GM18909 (cell line): ENCODE measurements at regions not wholly inside any gene's neighbourhood (a gene's known extent, or its start where the extent isn't known, plus 50 kb on each side); places are given as distances from the start of the nearest gene placed in this dataset.
A peak's percentile ranks its signal among the peaks of the same experiment; 100 is the strongest.

Source experiments
- ATAC-seq: cut with Tn5 transposase; IDR thresholded peaks from one replicate; pipeline ENCODE4 v1.9.1; 2021; ENCODE audit warnings: mild to moderate bottlenecking; ENCODE audit not compliant: unreplicated experiment, poor library complexity

GRCh38 chr9:89719202-89719601 lies 114.4 kb downstream of the GADD45G start:
- no peak for ATAC-seq

- ATAC-seq, result no peak
Measured at GRCh38 chr9:89720696-89721175, 115.9 kb downstream of the GADD45G start.

DNA sequence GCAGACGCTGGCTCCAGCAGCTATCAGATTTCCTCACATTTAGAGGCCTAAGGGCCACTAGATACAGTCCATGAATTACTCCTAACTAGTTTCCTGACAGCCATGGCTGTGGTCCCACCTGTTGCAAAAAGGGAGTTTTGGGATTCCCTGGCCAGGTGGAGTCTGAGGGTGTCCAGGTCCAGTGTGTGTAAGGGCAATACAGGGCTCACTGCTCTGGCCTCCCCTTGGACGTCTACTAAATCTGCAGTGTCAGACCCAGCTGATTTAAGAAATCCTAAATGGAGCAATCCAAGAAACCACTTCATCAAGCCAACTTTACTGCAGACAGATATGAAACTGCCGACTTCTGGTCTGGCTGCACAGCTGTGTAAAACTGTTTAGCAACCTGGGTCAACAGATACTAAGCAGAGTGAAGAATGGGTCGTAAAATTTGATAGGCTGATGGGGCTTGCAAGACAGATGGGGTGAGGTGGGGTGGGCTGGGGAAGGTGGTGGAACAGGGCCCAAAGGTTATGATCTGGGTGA lies 116.4 kb downstream of the GADD45G start:
- no peak for ATAC-seq

- ATAC-seq, result no peak
Measured at GRCh38 chr9:89721971-89722530, 117.2 kb downstream of the GADD45G start.

- ATAC-seq, result no peak
Measured at GRCh38 chr9:89722712-89723111, 117.9 kb downstream of the GADD45G start.

GRCh38 chr9:89723469-89724100 lies 118.8 kb downstream of the GADD45G start:
- no peak for ATAC-seq

DNA sequence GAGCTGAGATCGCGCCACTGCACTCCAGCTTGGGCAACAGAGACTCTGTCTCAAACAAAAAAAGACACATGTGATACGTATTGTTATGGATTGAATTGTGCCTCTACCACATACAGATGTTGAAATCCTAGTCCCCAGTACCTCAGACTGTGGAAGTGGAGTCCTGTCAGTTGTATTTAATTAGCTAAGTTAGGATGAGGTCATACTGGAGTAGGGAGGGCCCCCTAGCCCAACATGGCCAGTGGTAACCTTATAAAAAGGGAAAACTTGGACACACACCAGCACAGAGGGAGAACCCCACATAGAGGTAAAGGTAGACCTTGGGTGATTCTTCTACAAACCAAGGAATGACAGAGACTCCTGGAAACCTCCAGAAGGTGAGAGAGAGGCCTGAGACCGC lies 119.8 kb downstream of the GADD45G start:
- no peak for ATAC-seq

DNA sequence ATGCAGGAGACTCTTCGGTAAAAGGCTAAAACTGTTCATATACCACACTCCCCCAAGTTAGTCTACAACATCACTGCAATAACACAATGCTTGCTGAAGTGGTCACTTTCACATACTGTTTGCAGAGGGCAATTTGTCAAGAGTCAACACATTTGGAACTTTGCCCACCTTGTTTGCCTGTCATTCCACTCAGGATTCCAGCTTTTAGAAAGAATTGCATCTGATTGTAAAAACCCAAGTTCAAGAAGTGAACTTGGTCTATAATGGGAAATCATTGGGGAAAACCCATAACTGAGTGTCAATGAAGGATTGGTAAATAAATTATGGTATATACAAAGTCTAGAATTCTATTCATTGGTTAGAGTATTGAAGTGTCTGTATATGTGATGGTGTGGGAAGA lies 120.5 kb downstream of the GADD45G start:
- no peak for ATAC-seq

GRCh38 chr9:89729954-89730530 lies 125.2 kb downstream of the GADD45G start:
- no peak for ATAC-seq

- ATAC-seq, result no peak
Measured at GRCh38 chr9:89730715-89731114, 125.9 kb downstream of the GADD45G start.

- ATAC-seq, result no peak
Measured at GRCh38 chr9:89731262-89732182, 126.7 kb downstream of the GADD45G start.

DNA sequence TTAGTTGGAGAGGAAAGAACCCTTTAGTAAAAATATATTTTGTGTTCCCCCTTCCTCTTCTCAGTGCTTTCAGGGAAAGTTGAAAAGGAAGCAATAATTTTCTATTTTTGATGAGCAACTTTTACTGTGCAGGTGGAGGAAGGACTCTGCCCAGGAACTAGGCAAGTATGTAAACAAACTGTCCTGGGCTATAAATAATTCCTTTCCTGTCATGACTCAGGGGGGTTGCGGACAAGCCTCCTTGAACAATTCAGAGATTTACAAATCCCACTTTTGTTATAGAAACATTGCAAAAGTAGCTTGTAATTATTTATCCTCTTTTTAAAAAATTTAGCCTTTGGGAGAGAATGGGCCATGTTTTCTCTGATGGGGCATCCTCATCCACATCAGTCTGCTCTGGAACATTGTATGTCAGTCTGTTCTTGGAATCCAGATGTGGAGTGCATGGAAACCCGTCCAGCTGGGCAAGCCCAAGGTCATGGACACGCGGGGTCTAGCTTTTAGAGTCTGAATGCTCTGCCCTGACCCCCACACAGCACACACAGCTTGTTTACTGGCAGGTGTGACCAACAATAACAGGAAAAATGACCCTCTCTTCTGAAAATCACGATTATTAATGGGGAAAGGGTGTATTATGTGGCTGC lies 127.6 kb downstream of the GADD45G start:
- no peak for ATAC-seq

GRCh38 chr9:89732939-89733324 lies 128.1 kb downstream of the GADD45G start:
- no peak for ATAC-seq

DNA sequence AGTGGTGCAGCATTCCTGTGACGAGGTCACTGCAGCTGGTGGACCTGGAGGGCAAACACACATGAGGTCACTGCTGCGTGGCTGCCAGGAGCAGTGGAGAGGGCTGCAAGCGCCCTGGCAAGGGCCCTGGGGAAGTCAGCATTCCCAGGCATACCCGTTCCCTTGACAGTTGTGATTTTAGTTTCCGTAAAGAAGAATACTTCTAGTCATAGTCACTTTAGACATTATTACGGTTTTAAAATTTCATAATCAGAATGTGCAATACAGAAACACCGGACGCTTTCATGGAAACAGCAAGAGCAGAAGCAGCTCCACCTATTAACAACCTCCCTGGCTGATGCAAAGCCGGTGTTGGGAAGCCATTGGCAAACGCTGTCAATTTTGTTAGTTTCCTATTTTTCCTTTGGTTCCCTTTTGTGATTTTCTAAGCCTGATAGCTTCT lies 129.8 kb downstream of the GADD45G start:
- no peak for ATAC-seq

- no peak for ATAC-seq
Measured at GRCh38 chr9:89738137-89738932, 133.5 kb downstream of the GADD45G start.

GRCh38 chr9:89739511-89739910 lies 134.7 kb downstream of the GADD45G start:
- ATAC-seq, result no peak

- ATAC-seq, result no peak
Measured at GRCh38 chr9:89739916-89740315, 135.1 kb downstream of the GADD45G start.

GRCh38 chr9:89740722-89741121 lies 135.9 kb downstream of the GADD45G start:
- peak; percentile 69 for ATAC-seq

DNA sequence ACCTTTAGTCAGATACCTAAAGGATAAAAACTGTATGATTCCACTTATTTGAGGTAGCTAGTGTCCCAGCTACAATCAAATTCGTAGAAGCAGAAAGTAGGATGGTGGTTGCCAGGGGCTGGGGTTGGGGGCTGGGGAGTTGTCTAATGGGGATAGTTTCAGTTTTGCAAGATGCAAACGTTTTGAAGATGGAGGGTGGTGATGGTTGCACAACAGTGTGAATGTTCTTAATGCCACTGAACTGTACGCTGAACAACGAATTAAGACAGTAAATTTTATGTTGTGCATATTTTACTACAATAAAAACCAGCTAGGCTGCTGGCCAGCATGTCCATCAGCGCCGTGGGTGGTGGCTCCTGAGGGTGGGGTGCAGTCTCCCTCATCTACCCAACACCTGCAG lies 137.8 kb downstream of the GADD45G start:
- no peak for ATAC-seq
